PC-9 (cell line): ENCODE measurements at regions not wholly inside any gene's neighbourhood (a gene's known extent, or its start where the extent isn't known, plus 50 kb on each side); places are given as distances from the start of the nearest gene placed in this dataset.

Experiments
- BruUV-seq: library from RNA; stranded (reverse); fragments of 400-500 nt; replicated peaks from 2 replicates; lab custom pipeline; 2021; lab: Mats Ljungman, UMichigan
- CTCF ChIA-PET: fragments of 300-600 bp; sonication (Branson Sonifier 250); formaldehyde crosslinking; loops from one replicate; lab custom pipeline; 2022; ENCODE audit warnings: antibody characterized with exemption; lab: Charles Lee
- POLR2A ChIA-PET: fragments of 300-600 bp; sonication (Branson Sonifier 250); formaldehyde crosslinking; loops from one replicate; lab custom pipeline; 2022; ENCODE audit warnings: antibody characterized with exemption; ENCODE audit not compliant: unreplicated experiment; lab: Charles Lee
- DNase-seq, 2 experiments: peaks; one replicate each; pipeline versions ENCODE4 v3.0.0 to v3.0.0-alpha.2; 2015 to 2022; ENCODE audit warnings: mixed read lengths in 1 of 2
- H2AFZ ChIP-seq: fragments of 200-600 bp; sonication (generic); 2 replicates; pipeline ENCODE4 v1.8.1; 2017; ENCODE audit warnings: antibody characterized with exemption
- H3F3A ChIP-seq: fragments of 200-600 bp; sonication (generic); 2 replicates; pipeline ENCODE4 v1.8.1; 2017; ENCODE audit warnings: antibody characterized with exemption, mild to moderate bottlenecking, low read depth; ENCODE audit not compliant: insufficient read depth
- H3K27ac ChIP-seq: fragments of 200-600 bp; sonication (generic); 2 replicates; pipeline ENCODE4 v1.6.1; 2016; ENCODE audit warnings: mixed run types
- H3K27me3 ChIP-seq: fragments of 200-600 bp; sonication (generic); 2 replicates; pipeline ENCODE4 v1.6.1; 2016; ENCODE audit warnings: low read depth, mixed run types; ENCODE audit not compliant: insufficient read depth
- H3K36me3 ChIP-seq: fragments of 200-600 bp; sonication (generic); 2 replicates; pipeline ENCODE4 v1.6.1; 2016; ENCODE audit warnings: low read depth, mixed run types
- H3K4me1 ChIP-seq: fragments of 200-600 bp; sonication (generic); replicated peaks from 2 replicates; pipeline ENCODE4 v1.6.1; 2016; ENCODE audit warnings: mixed run types; ENCODE audit not compliant: insufficient read depth
- H3K4me2 ChIP-seq: fragments of 200-600 bp; sonication (generic); 2 replicates; pipeline ENCODE4 v1.6.1; 2017; ENCODE audit warnings: mixed run types
- H3K4me3 ChIP-seq: fragments of 200-600 bp; sonication (generic); 2 replicates; pipeline ENCODE4 v1.6.1; 2016; ENCODE audit warnings: mixed run types
- H3K79me2 ChIP-seq: fragments of 200-600 bp; sonication (generic); 2 replicates; pipeline ENCODE4 v1.6.1; 2017; ENCODE audit warnings: low read depth, mixed run types
- H3K9me2 ChIP-seq: fragments of 200-600 bp; sonication (generic); 2 replicates; pipeline ENCODE4 v1.8.1; 2017; ENCODE audit warnings: mild to moderate bottlenecking; ENCODE audit not compliant: insufficient read depth
- H3K9me3 ChIP-seq: fragments of 200-600 bp; sonication (generic); 2 replicates; pipeline ENCODE4 v1.8.1; 2016; ENCODE audit warnings: low read depth; ENCODE audit not compliant: insufficient read depth
- H4K20me1 ChIP-seq: fragments of 200-600 bp; sonication (generic); 2 replicates; pipeline ENCODE4 v1.8.1; 2017; ENCODE audit not compliant: insufficient read depth
- EZH2 ChIP-seq: fragments of 200-600 bp; sonication (generic); IDR thresholded peaks from 2 replicates; pipeline ENCODE4 v1.8.0; 2017; ENCODE audit warnings: antibody characterized with exemption, low read depth
- intact Hi-C: fragments of 100-400 bp; cut with micrococcal nuclease; formaldehyde crosslinking; loops from one replicate; pipeline ENCODE4 v1.10.0; 2022; ENCODE audit not compliant: unreplicated experiment
- TF ChIP-seq, protein P1 (sequence below): fragments of 200-600 bp; sonication (generic); conservative IDR thresholded peaks from 2 replicates; pipeline ENCODE4 v1.6.1; 2017; ENCODE audit warnings: mixed run types, antibody characterized with exemption, mild to moderate bottlenecking, moderate library complexity

DNA sequence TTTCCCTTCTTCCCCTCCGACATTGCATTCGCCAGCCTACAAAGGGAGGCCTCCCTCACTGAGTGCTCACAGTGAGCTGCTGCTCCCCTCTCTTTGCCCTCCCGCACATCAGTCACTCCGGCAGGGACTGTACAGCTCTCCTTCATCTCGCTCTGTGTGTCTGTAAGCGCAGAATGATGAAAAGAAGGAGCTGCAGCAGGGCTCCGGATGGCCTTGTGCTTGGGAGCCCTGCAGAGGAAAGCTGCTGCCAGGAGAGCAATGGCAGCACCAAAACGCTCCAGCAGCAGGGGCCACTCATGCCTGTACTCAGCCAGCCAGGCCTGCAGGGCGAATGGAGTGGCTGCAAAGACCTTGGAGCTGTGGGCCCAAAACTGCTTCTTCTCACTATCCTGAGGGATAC is 107.0 kb upstream of the NSMCE3 start:
- ChIA-PET POLR2A (no interaction called here), CTCF (no interaction called here)
- TF ChIP-seq, protein P1, sequence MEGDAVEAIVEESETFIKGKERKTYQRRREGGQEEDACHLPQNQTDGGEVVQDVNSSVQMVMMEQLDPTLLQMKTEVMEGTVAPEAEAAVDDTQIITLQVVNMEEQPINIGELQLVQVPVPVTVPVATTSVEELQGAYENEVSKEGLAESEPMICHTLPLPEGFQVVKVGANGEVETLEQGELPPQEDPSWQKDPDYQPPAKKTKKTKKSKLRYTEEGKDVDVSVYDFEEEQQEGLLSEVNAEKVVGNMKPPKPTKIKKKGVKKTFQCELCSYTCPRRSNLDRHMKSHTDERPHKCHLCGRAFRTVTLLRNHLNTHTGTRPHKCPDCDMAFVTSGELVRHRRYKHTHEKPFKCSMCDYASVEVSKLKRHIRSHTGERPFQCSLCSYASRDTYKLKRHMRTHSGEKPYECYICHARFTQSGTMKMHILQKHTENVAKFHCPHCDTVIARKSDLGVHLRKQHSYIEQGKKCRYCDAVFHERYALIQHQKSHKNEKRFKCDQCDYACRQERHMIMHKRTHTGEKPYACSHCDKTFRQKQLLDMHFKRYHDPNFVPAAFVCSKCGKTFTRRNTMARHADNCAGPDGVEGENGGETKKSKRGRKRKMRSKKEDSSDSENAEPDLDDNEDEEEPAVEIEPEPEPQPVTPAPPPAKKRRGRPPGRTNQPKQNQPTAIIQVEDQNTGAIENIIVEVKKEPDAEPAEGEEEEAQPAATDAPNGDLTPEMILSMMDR, result no peak
- TF ChIP-seq EZH2, result no peak
- Histone ChIP-seq H3K79me2 (no peaks in the 10 kb centered on the region), H3K27me3 (peaks cover 8% of the 10 kb centered on the region; the same call in 1 of the 2 replicates), H3K4me1 (no peaks in the 10 kb centered on the region), H3K4me3 (no peak overlapping the region), H3K27ac (no peak overlapping the region), H3K4me2 (no peak overlapping the region), H3K9me2 (no peaks in the 10 kb centered on the region), H2AFZ (no peak overlapping the region), H3K36me3 (no peaks in the 10 kb centered on the region), H4K20me1 (no peaks in the 10 kb centered on the region), H3K9me3 (no peaks in the 10 kb centered on the region), H3F3A (no peaks in the 10 kb centered on the region)
- no TSS peak for BruUV-seq
- DNase-seq, result no peak
- intact Hi-C loops, result no loop called here

DNA sequence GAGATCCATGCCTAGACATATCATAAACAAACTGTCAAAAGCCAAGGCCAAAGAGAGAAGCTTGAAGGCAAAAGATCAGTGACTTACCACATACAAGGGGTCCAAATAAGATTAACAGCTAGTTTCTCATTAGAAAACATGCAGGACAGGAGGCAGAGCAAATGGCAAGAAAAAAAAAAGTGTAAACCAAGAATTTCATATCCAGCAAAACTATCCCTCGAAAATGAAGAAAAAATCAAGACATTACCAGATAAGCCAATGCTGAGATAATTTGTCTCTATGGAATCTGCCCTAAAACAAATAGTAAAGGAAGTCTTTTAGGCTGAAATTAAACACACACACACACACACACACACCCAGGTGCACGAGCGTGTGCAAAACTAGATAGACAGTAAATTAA is 99.6 kb upstream of the NSMCE3 start:
- peaks cover 8% of the 10 kb centered on the region; the same call in 1 of the 2 replicates for H3K27me3 ChIP-seq
- H2AFZ ChIP-seq, result no peak overlapping the region
- no peak overlapping the region for H3K27ac ChIP-seq
- H3K9me3 ChIP-seq, result no peaks in the 10 kb centered on the region
- H3K9me2 ChIP-seq, result no peaks in the 10 kb centered on the region
- H4K20me1 ChIP-seq, result no peaks in the 10 kb centered on the region
- no peak for DNase-seq
- no peak overlapping the region for H3K4me2 ChIP-seq
- TF ChIP-seq, protein P1, result no peak
- no peak for TF ChIP-seq EZH2
- H3K4me1 ChIP-seq, result no peaks in the 10 kb centered on the region
- ChIA-PET CTCF (no interaction called here), POLR2A (no interaction called here)
- no peak overlapping the region for H3K4me3 ChIP-seq
- no peaks in the 10 kb centered on the region for H3K36me3 ChIP-seq
- BruUV-seq, result no TSS peak
- no peaks in the 10 kb centered on the region for H3K79me2 ChIP-seq
- H3F3A ChIP-seq, result no peaks in the 10 kb centered on the region
- intact Hi-C loops, result no loop called here

DNA sequence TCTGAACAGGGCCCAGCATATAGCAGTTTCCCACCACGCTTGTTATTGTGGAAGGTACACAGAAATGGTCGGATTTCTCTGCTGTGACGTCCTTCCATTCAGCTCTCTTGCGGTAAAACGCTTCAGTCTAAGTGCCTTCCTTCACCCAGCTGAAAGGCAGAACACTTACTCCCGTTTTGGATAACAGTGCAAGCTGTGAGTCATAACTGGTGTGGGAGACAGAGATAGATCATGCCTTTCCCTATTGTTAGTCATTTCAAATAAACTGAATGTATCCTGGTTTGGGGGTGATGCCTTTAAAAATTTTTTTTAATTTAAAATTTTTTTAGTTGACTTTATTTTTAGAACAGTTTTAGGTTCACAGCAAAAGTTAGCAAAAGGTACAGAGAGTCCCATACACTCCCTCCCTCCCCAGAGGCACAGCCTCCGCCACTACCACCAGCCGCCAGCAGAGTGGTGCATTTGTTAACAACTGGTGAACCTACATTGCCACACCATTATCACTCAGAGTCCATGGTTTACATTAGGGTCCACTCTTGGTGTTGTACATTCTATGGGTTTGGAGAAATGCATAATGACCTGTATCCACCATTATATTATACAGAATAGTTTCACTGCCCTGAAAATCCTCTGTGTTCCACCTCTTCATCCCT is 94.9 kb upstream of the NSMCE3 start:
- BruUV-seq, result no TSS peak
- Histone ChIP-seq H3K9me3 (no peaks in the 10 kb centered on the region), H3K79me2 (no peaks in the 10 kb centered on the region), H4K20me1 (no peaks in the 10 kb centered on the region), H3K36me3 (no peaks in the 10 kb centered on the region), H3K4me3 (no peak overlapping the region), H3F3A (no peaks in the 10 kb centered on the region), H3K4me2 (no peak overlapping the region), H3K4me1 (no peaks in the 10 kb centered on the region), H2AFZ (no peak overlapping the region), H3K27ac (no peak overlapping the region), H3K27me3 (peaks cover 20% of the 10 kb centered on the region; the same call in 1 of the 2 replicates), H3K9me2 (no peaks in the 10 kb centered on the region)
- ChIA-PET POLR2A (no interaction called here), CTCF (no interaction called here)
- TF ChIP-seq, protein P1, result no peak
- no peak for TF ChIP-seq EZH2
- no peak for DNase-seq
- intact Hi-C loops, result no loop called here
